K562 (cell line): ENCODE measurements at regions not wholly inside any gene's neighbourhood (a gene's known extent, or its start where the extent isn't known, plus 50 kb on each side); places are given as distances from the start of the nearest gene placed in this dataset.

Source experiments
- CBX1 ChIP-seq: sonication (generic); IDR thresholded peaks from 2 replicates; pipeline ENCODE4 v1.6.1; 2016; ENCODE audit warnings: antibody characterized with exemption, low read depth, mild to moderate bottlenecking
- CC2D1A ChIP-seq: fragments of 450-650 bp; IDR thresholded peaks from 2 replicates; pipeline ENCODE4 v1.6.1; 2017; ENCODE audit warnings: mild to moderate bottlenecking
- CREB1 ChIP-seq, 2 experiments: sonication (generic) in 1 of 2; formaldehyde crosslinking in 1 of 2; IDR thresholded peaks; 2 replicates each; pipeline versions ENCODE4 v1.6.1 to v1.8.0; 2012 to 2022; ENCODE audit warnings: inconsistent platforms in 1 of 2, mild to moderate bottlenecking in 1 of 2, missing genetic modification reagents in 1 of 2, moderate library complexity in 1 of 2
- CREB5 ChIP-seq: fragments of 250-450 bp; sonication (Bioruptor Pico); IDR thresholded peaks from 2 replicates; pipeline ENCODE4 v1.5.0; 2020; ENCODE audit warnings: mild to moderate bottlenecking
- CTCF ChIP-seq, 3 experiments: IDR thresholded peaks in 2 of 3; conservative IDR thresholded peaks in 1 of 3; 2 replicates each; pipeline ENCODE4 v1.5.1; 2011 to 2012; ENCODE audit warnings: low read length in 3 of 3, mild to moderate bottlenecking in 3 of 3, control low read depth in 2 of 3, improper control_type of control experiment in 1 of 3, inconsistent platforms in 1 of 3, low read depth in 1 of 3, mixed read lengths in 1 of 3, moderate library complexity in 1 of 3; ENCODE audit not compliant: insufficient read depth in 2 of 3
- DEAF1 ChIP-seq: fragments of 450-650 bp; formaldehyde crosslinking; IDR thresholded peaks from 2 replicates; pipeline ENCODE4 v1.4.0; 2020; ENCODE audit warnings: mild to moderate bottlenecking, moderate library complexity
- EWSR1 ChIP-seq: fragments of 450-650 bp; IDR thresholded peaks from 2 replicates; pipeline ENCODE4 v1.6.1; 2018; ENCODE audit warnings: borderline replicate concordance, mild to moderate bottlenecking, low read depth, moderate library complexity; ENCODE audit not compliant: partially characterized antibody
- KHSRP ChIP-seq: fragments of 450-650 bp; IDR thresholded peaks from 2 replicates; pipeline ENCODE4 v1.6.1; 2017
- MBD1 ChIP-seq: fragments of 250-450 bp; sonication (Bioruptor Pico); IDR thresholded peaks from 2 replicates; pipeline ENCODE4 v1.8.0; 2022; ENCODE audit warnings: inconsistent platforms
- NR0B1 ChIP-seq: fragments of 450-650 bp; IDR thresholded peaks from one replicate; pipeline ENCODE4 v1.6.1; 2018; ENCODE audit warnings: mild to moderate bottlenecking, moderate library complexity; ENCODE audit not compliant: partially characterized antibody
- NR2F6 ChIP-seq: fragments of 450-650 bp; formaldehyde crosslinking; IDR thresholded peaks from 2 replicates; pipeline ENCODE4 v1.4.0; 2020; ENCODE audit warnings: mild to moderate bottlenecking
- SAFB2 ChIP-seq: fragments of 200-400 bp; formaldehyde crosslinking; IDR thresholded peaks from 2 replicates; pipeline ENCODE4 v1.6.1; 2018; ENCODE audit warnings: borderline replicate concordance, low read length, low read depth, moderate library complexity; ENCODE audit not compliant: severe bottlenecking
- TBP ChIP-seq: optimal IDR thresholded peaks from 2 replicates; pipeline ENCODE3; 2011; ENCODE audit warnings: low read depth, low read length, improper control_type of control experiment
- XRCC3 ChIP-seq: fragments of 450-650 bp; IDR thresholded peaks from 2 replicates; pipeline ENCODE4 v1.6.1; 2017; ENCODE audit warnings: mild to moderate bottlenecking, moderate library complexity
- ZNF140 ChIP-seq: fragments of 250-450 bp; sonication (Bioruptor Pico); IDR thresholded peaks from 2 replicates; pipeline ENCODE4 v1.8.0; 2021; ENCODE audit warnings: moderate library complexity, mild to moderate bottlenecking, inconsistent platforms
- ZNF274 ChIP-seq: IDR thresholded peaks from 2 replicates; pipeline ENCODE4 v1.6.1; 2011; ENCODE audit warnings: low read depth, mild to moderate bottlenecking, low read length, moderate library complexity, borderline replicate concordance
- ZNF280B ChIP-seq: fragments of 250-450 bp; sonication (Bioruptor Pico); IDR thresholded peaks from 2 replicates; pipeline ENCODE4 v1.5.1; 2021; ENCODE audit warnings: mild to moderate bottlenecking
- ZNF431 ChIP-seq: sonication (generic); formaldehyde crosslinking; IDR thresholded peaks from 2 replicates; pipeline ENCODE4 v1.8.0; 2022; ENCODE audit warnings: mild to moderate bottlenecking, missing genetic modification reagents
- ZNF445 ChIP-seq: fragments of 250-450 bp; sonication (Bioruptor Pico); IDR thresholded peaks from 2 replicates; pipeline ENCODE4 v1.4.0; 2020; ENCODE audit warnings: low read depth, mild to moderate bottlenecking, moderate library complexity
- ZNF695 ChIP-seq: fragments of 450-650 bp; formaldehyde crosslinking; IDR thresholded peaks from 2 replicates; pipeline ENCODE4 v1.4.0; 2020; ENCODE audit warnings: mild to moderate bottlenecking, moderate library complexity

- TF ChIP-seq MBD1 (no peak), CREB5 (CRISPR knock-in tag) (no peak), CBX1 (no peak), EWSR1 (no peak), ZNF280B (CRISPR knock-in tag) (no peak), ZNF445 (no peak), CC2D1A (no peak), ZNF140 (no peak), DEAF1 (no peak), NR0B1 (no peak), NR2F6 (CRISPR knock-in tag) (no peak), SAFB2 (no peak), CTCF (IDR thresholded peaks at IDR 0.05 in 2 of 3, conservative IDR thresholded peaks at IDR 0.05 in 1 of 3; ENCODE audit: insufficient read depth in 2 of 3, low read depth in 1 of 3, low read length in 3 of 3) (no peak), ZNF431 (CRISPR knock-in tag) (0 out of 2 replicates have a peak, but pooled peaks have one; percentile 16), ZNF695 (CRISPR knock-in tag) (no peak), TBP (no peak), XRCC3 (no peak), KHSRP (no peak), ZNF274 (no peak), CREB1 (IDR thresholded peaks at IDR 0.05) (no peak), CREB1 (CRISPR knock-in tag; IDR thresholded peaks at IDR 0.05) (no peak)
Measured at GRCh38 chrX:40434947-40435346, 145.8 kb upstream of the ATP6AP2 start (continued).
